Keratinocyte (primary cell): ENCODE measurements at regions not wholly inside any gene's neighbourhood (a gene's known extent, or its start where the extent isn't known, plus 50 kb on each side); places are given as distances from the start of the nearest gene placed in this dataset.

ENCODE experiments used
- DNase-seq: peaks from one replicate; pipeline ENCODE4 v3.0.0-alpha.2; 2011; ENCODE audit warnings: low read depth, missing footprints, low spot score
- FAIRE-seq: peaks from 2 replicates; lab custom pipeline; 2011; peaks lifted over from hg19 to GRCh38; lab: Jason Lieb, UNC
- H2AFZ ChIP-seq: 2 replicates; pipeline ENCODE4 v1.6.0; 2012; ENCODE audit warnings: low read length, control low read depth, inconsistent platforms; ENCODE audit not compliant: control insufficient read depth
- H3K27ac ChIP-seq: 2 replicates; pipeline ENCODE4 v1.5.1; 2011; ENCODE audit warnings: low read length; ENCODE audit not compliant: control insufficient read depth, insufficient read depth
- H3K27me3 ChIP-seq: 3 replicates; pipeline ENCODE4 v1.6.0; 2011; ENCODE audit warnings: low read length; ENCODE audit not compliant: control insufficient read depth, insufficient read depth; ENCODE audit errors: extremely low read depth
- H3K36me3 ChIP-seq, 2 experiments: 2 replicates in 1 of 2; 3 replicates in 1 of 2; pipeline ENCODE4 v1.5.1; 2011; ENCODE audit warnings: low read length in 2 of 2, mild to moderate bottlenecking in 1 of 2; ENCODE audit not compliant: control insufficient read depth in 2 of 2, insufficient read depth in 2 of 2; ENCODE audit errors: extremely low read depth in 1 of 2
- H3K4me1 ChIP-seq: 3 replicates; pipeline ENCODE4 v1.5.1; 2011; ENCODE audit warnings: low read length; ENCODE audit not compliant: control insufficient read depth, insufficient read depth; ENCODE audit errors: extremely low read depth
- H3K4me2 ChIP-seq: 3 replicates; pipeline ENCODE4 v1.6.0; 2011; ENCODE audit warnings: low read depth, low read length; ENCODE audit not compliant: control insufficient read depth, insufficient read depth; ENCODE audit errors: extremely low read depth
- H3K4me3 ChIP-seq, 3 experiments: fragments of 200-600 bp in 1 of 3; sonication (generic) in 1 of 3; 2 replicates in 2 of 3; 3 replicates in 1 of 3; pipeline ENCODE4 v1.5.1; 2011 to 2016; ENCODE audit warnings: low read length in 3 of 3, mild to moderate bottlenecking in 3 of 3, control low read depth in 2 of 3, inconsistent platforms in 1 of 3, low read depth in 1 of 3, mixed read lengths in 1 of 3, mixed run types in 1 of 3, moderate library complexity in 1 of 3; ENCODE audit not compliant: control insufficient read depth in 2 of 3, insufficient read depth in 2 of 3; ENCODE audit errors: extremely low read depth in 1 of 3
- H3K79me2 ChIP-seq: 2 replicates; pipeline ENCODE4 v1.6.0; 2012; ENCODE audit warnings: low read length; ENCODE audit not compliant: control insufficient read depth, insufficient read depth
- H3K9ac ChIP-seq: 3 replicates; pipeline ENCODE4 v1.6.0; 2011; ENCODE audit warnings: low read length; ENCODE audit not compliant: control insufficient read depth, insufficient read depth; ENCODE audit errors: extremely low read depth
- H3K9me1 ChIP-seq: 3 replicates; pipeline ENCODE4 v1.6.0; 2011; ENCODE audit warnings: low read length; ENCODE audit not compliant: control insufficient read depth, insufficient read depth; ENCODE audit errors: extremely low read depth
- H3K9me3 ChIP-seq: 2 replicates; pipeline ENCODE4 v1.5.1; 2012; ENCODE audit warnings: low read depth, low read length; ENCODE audit not compliant: control insufficient read depth
- H4K20me1 ChIP-seq: 3 replicates; pipeline ENCODE4 v1.6.0; 2011; ENCODE audit warnings: low read length; ENCODE audit not compliant: control insufficient read depth, insufficient read depth; ENCODE audit errors: extremely low read depth
- CTCF ChIP-seq, 3 experiments: IDR thresholded peaks in 1 of 3; conservative IDR thresholded peaks in 1 of 3; optimal IDR thresholded peaks in 1 of 3; 2 replicates in 2 of 3; 3 replicates in 1 of 3; pipeline versions ENCODE3 to v1.5.1; 2011; ENCODE audit warnings: low read length in 3 of 3, mild to moderate bottlenecking in 3 of 3, moderate library complexity in 2 of 3, control low read depth in 1 of 3, inconsistent platforms in 1 of 3; ENCODE audit not compliant: insufficient read depth in 2 of 3; ENCODE audit errors: extremely low read depth in 1 of 3
- EZH2 ChIP-seq: IDR thresholded peaks from one replicate; pipeline ENCODE4 v1.6.1; 2012; ENCODE audit warnings: inconsistent platforms, mild to moderate bottlenecking, low read length, moderate library complexity
- dilution Hi-C: fragments of 300-500 bp; cut with MboI; formaldehyde crosslinking; loops from one replicate; pipeline ENCODE4 v1.7.0; 2020; ENCODE audit warnings: low sequenced_read_pairs; ENCODE audit not compliant: extremely low pct_ligation_motif_present

GRCh38 chr2:126403039-126403628 is 252.8 kb upstream of the GYPC start:
- Histone ChIP-seq H3K9me3 (peaks cover 2% of the 10 kb centered on the region), H4K20me1 (no peaks in the 10 kb centered on the region), H3K79me2 (no peaks in the 10 kb centered on the region), H3K36me3 (no peaks in the 10 kb centered on the region), H3K27ac (no peak overlapping the region), H3K4me2 (no peak overlapping the region), H2AFZ (no peak overlapping the region), H3K9me1 (no peaks in the 10 kb centered on the region), H3K9ac (no peak overlapping the region), H3K27me3 (no peaks in the 10 kb centered on the region), H3K4me1 (no peaks in the 10 kb centered on the region), H3K4me3 (no peak overlapping the region)
- FAIRE-seq (no peak), DNase-seq (no peak)
- dilution Hi-C loops: no loop called here
- TF ChIP-seq CTCF (optimal IDR thresholded peaks at IDR 0.05 in 1 of 3, IDR thresholded peaks at IDR 0.05 in 1 of 3, conservative IDR thresholded peaks at IDR 0.05 in 1 of 3; ENCODE audit: extremely low read depth in 1 of 3, insufficient read depth in 2 of 3, low read length in 3 of 3) (no peak), EZH2 (no peak)

- Histone ChIP-seq H3K4me2 (no peak overlapping the region), H3K27ac (no peak overlapping the region), H3K79me2 (no peaks in the 10 kb centered on the region), H4K20me1 (no peaks in the 10 kb centered on the region), H3K27me3 (no peaks in the 10 kb centered on the region), H3K36me3 (no peaks in the 10 kb centered on the region), H3K4me3 (no peak overlapping the region), H3K4me1 (no peaks in the 10 kb centered on the region), H3K9me3 (peaks cover 2% of the 10 kb centered on the region), H3K9ac (no peak overlapping the region), H3K9me1 (no peaks in the 10 kb centered on the region), H2AFZ (no peak overlapping the region)
- FAIRE-seq (no peak), DNase-seq (no peak)
- TF ChIP-seq EZH2 (no peak), CTCF (optimal IDR thresholded peaks at IDR 0.05 in 1 of 3, IDR thresholded peaks at IDR 0.05 in 1 of 3, conservative IDR thresholded peaks at IDR 0.05 in 1 of 3; ENCODE audit: extremely low read depth in 1 of 3, insufficient read depth in 2 of 3, low read length in 3 of 3) (no peak)
- dilution Hi-C loops: no loop called here
These were observed 249.7 kb upstream of the GYPC start for GRCh38 chr2:126406267-126406666.
